K562 (cell line): ENCODE measurements at regions not wholly inside any gene's neighbourhood (a gene's known extent, or its start where the extent isn't known, plus 50 kb on each side); places are given as distances from the start of the nearest gene placed in this dataset.
"Not testable (repeated sequence)": the region's sequence is repeated elsewhere in the genome, so short reads cannot be mapped to it uniquely, and the experiment has no call there.

Experiments
- NFIC ChIP-seq: fragments of 450-650 bp; IDR thresholded peaks from 2 replicates; pipeline ENCODE4 v1.6.1; 2017; ENCODE audit warnings: mild to moderate bottlenecking, inconsistent platforms
- SMAD4 ChIP-seq: fragments of 250-450 bp; sonication (Bioruptor Pico); conservative IDR thresholded peaks from 2 replicates; pipeline ENCODE4 v1.8.0; 2021; ENCODE audit warnings: inconsistent platforms, mild to moderate bottlenecking, moderate library complexity
- TF ChIP-seq, protein P1 (sequence below), 3 experiments: IDR thresholded peaks in 2 of 3; conservative IDR thresholded peaks in 1 of 3; 2 replicates each; pipeline ENCODE4 v1.5.1; 2011 to 2012; ENCODE audit warnings: low read length in 3 of 3, mild to moderate bottlenecking in 3 of 3, control low read depth in 2 of 3, improper control_type of control experiment in 1 of 3, inconsistent platforms in 1 of 3, low read depth in 1 of 3, mixed read lengths in 1 of 3, moderate library complexity in 1 of 3; ENCODE audit not compliant: insufficient read depth in 2 of 3
- TF ChIP-seq, protein P2 (sequence below): sonication (generic); formaldehyde crosslinking; IDR thresholded peaks from 2 replicates; pipeline ENCODE4 v1.8.1; 2022; ENCODE audit warnings: missing genetic modification reagents
- TF ChIP-seq, protein P3 (sequence below): fragments of 450-650 bp; IDR thresholded peaks from 2 replicates; pipeline ENCODE4 v1.6.1; 2016; ENCODE audit warnings: missing biosample characterization, missing genetic modification characterization

DNA sequence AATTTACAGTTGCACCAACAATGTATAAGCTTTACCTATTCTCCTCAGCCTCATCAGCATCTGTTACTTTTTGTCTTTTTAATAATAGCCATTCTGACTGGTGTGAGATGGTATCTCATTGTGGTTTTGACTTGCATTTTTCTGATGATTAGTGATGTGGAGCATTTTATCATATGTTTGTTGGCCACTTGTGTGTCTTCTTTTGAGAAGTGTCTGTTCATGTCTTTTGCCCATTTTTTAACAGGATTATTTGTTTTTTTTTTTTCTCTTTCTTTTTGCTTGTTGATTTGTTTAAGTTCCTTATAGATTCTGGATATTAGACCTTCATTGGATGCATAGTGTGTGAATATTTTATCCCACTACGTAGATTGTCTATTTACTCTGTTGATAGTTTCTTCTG, 191.3 kb downstream of the VAPA start:
- TF ChIP-seq, protein P1, sequence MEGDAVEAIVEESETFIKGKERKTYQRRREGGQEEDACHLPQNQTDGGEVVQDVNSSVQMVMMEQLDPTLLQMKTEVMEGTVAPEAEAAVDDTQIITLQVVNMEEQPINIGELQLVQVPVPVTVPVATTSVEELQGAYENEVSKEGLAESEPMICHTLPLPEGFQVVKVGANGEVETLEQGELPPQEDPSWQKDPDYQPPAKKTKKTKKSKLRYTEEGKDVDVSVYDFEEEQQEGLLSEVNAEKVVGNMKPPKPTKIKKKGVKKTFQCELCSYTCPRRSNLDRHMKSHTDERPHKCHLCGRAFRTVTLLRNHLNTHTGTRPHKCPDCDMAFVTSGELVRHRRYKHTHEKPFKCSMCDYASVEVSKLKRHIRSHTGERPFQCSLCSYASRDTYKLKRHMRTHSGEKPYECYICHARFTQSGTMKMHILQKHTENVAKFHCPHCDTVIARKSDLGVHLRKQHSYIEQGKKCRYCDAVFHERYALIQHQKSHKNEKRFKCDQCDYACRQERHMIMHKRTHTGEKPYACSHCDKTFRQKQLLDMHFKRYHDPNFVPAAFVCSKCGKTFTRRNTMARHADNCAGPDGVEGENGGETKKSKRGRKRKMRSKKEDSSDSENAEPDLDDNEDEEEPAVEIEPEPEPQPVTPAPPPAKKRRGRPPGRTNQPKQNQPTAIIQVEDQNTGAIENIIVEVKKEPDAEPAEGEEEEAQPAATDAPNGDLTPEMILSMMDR (IDR thresholded peaks at IDR 0.05 in 2 of 3, conservative IDR thresholded peaks at IDR 0.05 in 1 of 3; ENCODE audit: insufficient read depth in 2 of 3, low read depth in 1 of 3, low read length in 3 of 3) = not testable (repeated sequence)
- TF ChIP-seq, protein P2, sequence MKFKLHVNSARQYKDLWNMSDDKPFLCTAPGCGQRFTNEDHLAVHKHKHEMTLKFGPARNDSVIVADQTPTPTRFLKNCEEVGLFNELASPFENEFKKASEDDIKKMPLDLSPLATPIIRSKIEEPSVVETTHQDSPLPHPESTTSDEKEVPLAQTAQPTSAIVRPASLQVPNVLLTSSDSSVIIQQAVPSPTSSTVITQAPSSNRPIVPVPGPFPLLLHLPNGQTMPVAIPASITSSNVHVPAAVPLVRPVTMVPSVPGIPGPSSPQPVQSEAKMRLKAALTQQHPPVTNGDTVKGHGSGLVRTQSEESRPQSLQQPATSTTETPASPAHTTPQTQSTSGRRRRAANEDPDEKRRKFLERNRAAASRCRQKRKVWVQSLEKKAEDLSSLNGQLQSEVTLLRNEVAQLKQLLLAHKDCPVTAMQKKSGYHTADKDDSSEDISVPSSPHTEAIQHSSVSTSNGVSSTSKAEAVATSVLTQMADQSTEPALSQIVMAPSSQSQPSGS = not testable (repeated sequence)
- TF ChIP-seq SMAD4 (CRISPR knock-in tag); NFIC: not testable (repeated sequence)
- TF ChIP-seq, protein P3, sequence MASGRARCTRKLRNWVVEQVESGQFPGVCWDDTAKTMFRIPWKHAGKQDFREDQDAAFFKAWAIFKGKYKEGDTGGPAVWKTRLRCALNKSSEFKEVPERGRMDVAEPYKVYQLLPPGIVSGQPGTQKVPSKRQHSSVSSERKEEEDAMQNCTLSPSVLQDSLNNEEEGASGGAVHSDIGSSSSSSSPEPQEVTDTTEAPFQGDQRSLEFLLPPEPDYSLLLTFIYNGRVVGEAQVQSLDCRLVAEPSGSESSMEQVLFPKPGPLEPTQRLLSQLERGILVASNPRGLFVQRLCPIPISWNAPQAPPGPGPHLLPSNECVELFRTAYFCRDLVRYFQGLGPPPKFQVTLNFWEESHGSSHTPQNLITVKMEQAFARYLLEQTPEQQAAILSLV = not testable (repeated sequence)
